ENCODE measurements at regions not wholly inside any gene's neighbourhood (a gene's known extent, or its start where the extent isn't known, plus 50 kb on each side); places are given as distances from the start of the nearest gene placed in this dataset.

DNA sequence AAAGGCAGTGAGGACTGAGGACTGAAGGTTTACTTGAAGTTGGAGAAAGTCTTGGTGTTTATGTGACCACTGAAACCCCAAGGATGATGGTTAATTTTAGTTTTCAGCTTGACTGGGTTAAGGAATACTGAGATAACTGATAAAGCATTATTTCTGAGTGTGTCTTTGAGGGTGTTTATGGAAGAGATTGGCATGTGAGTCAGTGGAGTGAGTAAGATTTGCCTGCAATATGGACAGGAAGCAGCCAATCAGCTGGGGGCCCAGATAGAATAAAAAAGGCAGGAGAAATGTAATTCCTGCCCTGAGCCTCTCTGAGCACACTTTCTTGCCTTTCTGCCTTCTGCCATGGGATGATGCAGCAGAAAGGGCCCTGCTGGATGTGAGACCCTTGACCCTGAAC, 92.4 kb downstream of the KBTBD8 start:
- Histone ChIP-seq H3K4me1 (no peaks in the 10 kb centered on the region), H3K9me3 (no peaks in the 10 kb centered on the region), H3K36me3 (ENCODE audit: low read depth, missing control alignments) (no peaks in the 10 kb centered on the region), H3K27ac (no peak overlapping the region), H3K27me3 (no peaks in the 10 kb centered on the region), H3K4me3 (no peak overlapping the region)
- TF ChIP-seq POLR2A (IDR thresholded peaks at IDR 0.05): no peak
- TF ChIP-seq CTCF (IDR thresholded peaks at IDR 0.05): no peak
- intact Hi-C loops (cut with DNase I; ENCODE audit: low total_unique reads): no loop called here
- no peak for DNase-seq

DNA sequence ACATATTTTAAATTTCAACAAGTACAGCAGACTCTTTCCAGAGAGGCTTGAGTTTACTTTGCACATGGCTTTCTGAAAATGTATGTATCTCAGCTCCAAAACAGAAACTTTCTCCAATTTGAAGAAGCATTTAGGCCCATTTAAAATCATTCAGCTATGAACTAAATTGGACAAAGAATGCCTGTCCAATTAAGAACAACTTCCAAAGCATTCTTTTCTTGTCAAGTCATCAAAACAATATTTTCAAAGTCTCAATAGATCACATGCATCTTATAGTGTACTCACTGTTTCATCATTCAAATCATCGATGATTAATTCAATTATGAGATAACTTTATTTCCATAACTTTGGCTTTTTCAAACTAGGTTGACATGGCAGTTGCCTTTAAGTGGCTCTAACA, 95.2 kb downstream of the KBTBD8 start:
- Histone ChIP-seq H3K4me1 (no peaks in the 10 kb centered on the region), H3K27me3 (no peaks in the 10 kb centered on the region), H3K4me3 (no peak overlapping the region), H3K36me3 (ENCODE audit: low read depth, missing control alignments) (no peaks in the 10 kb centered on the region), H3K9me3 (no peaks in the 10 kb centered on the region), H3K27ac (no peak overlapping the region)
- no peak for DNase-seq
- intact Hi-C loops (cut with DNase I; ENCODE audit: low total_unique reads): no loop called here
- TF ChIP-seq CTCF (IDR thresholded peaks at IDR 0.05): no peak
- no peak for TF ChIP-seq POLR2A (IDR thresholded peaks at IDR 0.05)
- WGBS, 2 donors: 91 to 93% methylated on average over 1 of the region's 1 CpG

DNA sequence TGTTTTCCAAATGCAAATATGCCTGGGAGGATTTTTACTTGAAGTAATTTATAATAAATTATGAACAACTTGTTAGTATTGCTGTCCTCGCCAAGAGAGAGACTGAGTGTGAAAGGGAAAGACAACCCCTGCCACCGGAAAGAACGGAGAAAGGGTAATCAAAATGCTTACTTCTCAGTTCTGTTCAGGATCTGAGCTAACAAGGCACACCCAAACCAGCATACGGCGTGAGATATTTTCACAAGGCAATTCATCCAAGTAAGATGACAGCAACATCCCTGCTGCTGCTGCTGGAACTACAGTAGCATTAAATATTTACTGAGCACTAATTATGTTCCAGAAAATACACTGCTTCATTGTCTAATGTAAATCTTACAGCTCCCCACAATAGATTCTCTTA, 96.1 kb downstream of the KBTBD8 start:
- Histone ChIP-seq H3K4me3 (no peak overlapping the region), H3K4me1 (no peaks in the 10 kb centered on the region), H3K9me3 (no peaks in the 10 kb centered on the region), H3K36me3 (ENCODE audit: low read depth, missing control alignments) (no peaks in the 10 kb centered on the region), H3K27ac (no peak overlapping the region), H3K27me3 (no peaks in the 10 kb centered on the region)
- DNase-seq: no peak
- intact Hi-C loops (cut with DNase I; ENCODE audit: low total_unique reads): no loop called here
- 61 to 77% methylated on average over 5 of the region's 5 CpGs for WGBS, 2 donors
- TF ChIP-seq CTCF (IDR thresholded peaks at IDR 0.05) (no peak), POLR2A (IDR thresholded peaks at IDR 0.05) (no peak)

GRCh38 chr3:67094774-67095173, 96.7 kb downstream of the KBTBD8 start:
- no peak for TF ChIP-seq CTCF (IDR thresholded peaks at IDR 0.05)
- TF ChIP-seq POLR2A (IDR thresholded peaks at IDR 0.05): no peak
- Histone ChIP-seq H3K4me3 (no peak overlapping the region), H3K9me3 (no peaks in the 10 kb centered on the region), H3K36me3 (ENCODE audit: low read depth, missing control alignments) (no peaks in the 10 kb centered on the region), H3K27ac (no peak overlapping the region), H3K4me1 (no peaks in the 10 kb centered on the region), H3K27me3 (no peaks in the 10 kb centered on the region)
- intact Hi-C loops (cut with DNase I; ENCODE audit: low total_unique reads): no loop called here
- WGBS, 2 donors: 48 to 60% methylated on average over 1 of the region's 1 CpG
- no peak for DNase-seq

DNA sequence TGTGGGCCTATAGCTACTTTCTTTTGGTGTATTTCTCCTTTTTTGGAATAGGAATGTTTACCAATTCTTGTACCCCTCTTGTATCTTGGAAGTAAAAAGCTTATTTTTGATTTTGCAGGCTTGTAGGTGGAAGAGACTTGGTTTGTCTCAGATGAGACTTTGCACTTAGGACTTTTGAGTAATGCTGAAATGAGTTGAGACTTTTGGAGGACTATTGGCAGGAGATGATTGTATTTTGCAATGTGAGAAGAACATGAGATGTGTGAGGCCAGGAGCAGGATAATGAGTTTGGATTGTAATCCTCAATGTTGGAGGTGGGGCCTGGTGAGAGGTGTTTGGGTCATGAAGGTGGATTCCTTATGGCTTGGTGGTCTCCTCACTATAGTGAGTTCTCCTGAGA, 106.3 kb downstream of the KBTBD8 start:
- Histone ChIP-seq H3K27me3 (no peaks in the 10 kb centered on the region), H3K9me3 (no peaks in the 10 kb centered on the region), H3K27ac (no peak overlapping the region), H3K36me3 (ENCODE audit: low read depth, missing control alignments) (no peaks in the 10 kb centered on the region), H3K4me3 (no peak overlapping the region), H3K4me1 (no peaks in the 10 kb centered on the region)
- intact Hi-C loops (cut with DNase I; ENCODE audit: low total_unique reads): no loop called here
- DNase-seq: no peak
- TF ChIP-seq POLR2A (IDR thresholded peaks at IDR 0.05): no peak
- TF ChIP-seq CTCF (IDR thresholded peaks at IDR 0.05): no peak
